HG02798 (cell line): ENCODE measurements at regions not wholly inside any gene's neighbourhood (a gene's known extent, or its start where the extent isn't known, plus 50 kb on each side); places are given as distances from the start of the nearest gene placed in this dataset.

Experiments
- ATAC-seq: cut with Tn5 transposase; IDR thresholded peaks from one replicate; pipeline ENCODE4 v1.9.1; 2021; ENCODE audit warnings: mild to moderate bottlenecking; ENCODE audit not compliant: unreplicated experiment, poor library complexity

DNA sequence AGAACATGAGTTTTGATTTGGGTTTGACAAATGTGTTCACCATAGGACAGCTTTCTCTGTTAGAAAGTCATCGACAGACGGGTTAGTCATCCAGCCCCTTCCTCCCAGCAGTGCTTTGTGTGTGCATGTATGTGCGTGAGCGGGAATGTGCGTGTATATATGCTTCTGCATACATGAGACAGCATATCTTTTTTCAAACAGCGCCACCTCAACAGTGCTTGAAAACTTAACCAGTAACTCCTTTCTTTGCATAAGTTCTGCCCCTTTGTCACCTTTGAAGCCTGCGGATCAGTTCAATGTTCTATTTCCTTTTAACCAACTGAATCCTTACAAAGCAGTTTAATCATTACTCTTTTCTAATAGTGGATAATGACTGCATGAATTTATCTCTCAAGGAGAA is 351.4 kb downstream of the LPIN1 start:
- ATAC-seq, result no peak

DNA sequence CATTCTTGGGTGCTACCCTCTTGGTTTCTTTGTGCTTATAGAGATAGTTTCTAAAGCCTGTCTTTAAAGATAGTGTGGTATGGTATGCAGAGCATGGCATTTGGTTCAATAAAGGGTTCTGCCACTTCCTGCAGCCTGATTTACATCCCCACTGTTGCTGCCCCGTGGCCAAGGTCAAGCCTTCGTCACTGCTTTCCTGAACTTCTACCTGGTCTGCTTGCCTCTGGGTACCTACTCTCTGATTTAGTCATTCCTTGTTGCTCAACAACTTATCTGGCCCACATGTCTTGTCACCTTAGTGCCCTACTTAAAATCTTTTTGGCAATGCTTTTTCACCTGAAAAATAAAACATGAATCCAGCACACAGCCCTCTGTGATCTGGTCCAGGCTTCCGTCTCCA is 352.9 kb downstream of the LPIN1 start:
- ATAC-seq, result no peak

DNA sequence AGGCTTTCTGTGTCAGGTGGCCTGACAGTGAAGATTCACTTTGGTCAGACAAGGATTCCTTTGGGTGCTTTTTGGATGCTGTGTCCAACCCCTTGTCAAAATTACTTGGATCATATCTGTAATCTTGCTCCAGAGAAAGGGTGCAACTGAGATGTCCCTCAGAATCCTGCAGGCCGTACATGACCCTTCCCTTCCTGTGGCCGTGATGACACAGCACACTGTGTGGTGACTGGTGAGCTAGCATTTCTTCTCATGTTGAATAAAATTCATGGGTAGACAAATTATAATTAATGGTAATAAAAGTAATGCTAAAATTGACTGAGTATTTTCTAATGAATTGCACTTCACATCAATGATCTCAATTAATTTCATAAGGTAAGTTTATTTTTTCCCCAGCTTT is 356.2 kb downstream of the LPIN1 start:
- no peak for ATAC-seq

GRCh38 chr2:12105180-12105579 is 358.7 kb downstream of the LPIN1 start:
- ATAC-seq, result no peak

GRCh38 chr2:12106440-12107080 is 360.1 kb downstream of the LPIN1 start:
- peak; percentile 53 for ATAC-seq

DNA sequence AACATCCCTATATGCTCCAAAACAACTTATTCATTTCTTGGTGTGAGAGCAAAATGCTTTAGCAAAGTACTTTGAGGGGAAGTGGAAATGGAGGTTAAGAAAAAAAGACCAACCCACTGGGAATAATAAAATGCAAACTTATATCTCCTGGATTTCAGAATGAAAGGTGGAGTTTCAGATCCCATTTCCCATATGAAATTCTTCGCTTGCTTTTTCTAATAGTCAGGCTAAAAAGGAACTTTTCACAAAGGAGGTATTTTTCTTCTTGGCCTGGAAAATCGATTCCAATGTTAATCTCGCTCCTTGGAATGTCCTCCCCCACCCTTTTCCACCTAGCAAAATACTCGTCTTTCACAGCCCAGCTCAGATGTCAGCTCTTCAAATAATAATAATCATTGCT is 360.9 kb downstream of the LPIN1 start:
- ATAC-seq, result no peak

DNA sequence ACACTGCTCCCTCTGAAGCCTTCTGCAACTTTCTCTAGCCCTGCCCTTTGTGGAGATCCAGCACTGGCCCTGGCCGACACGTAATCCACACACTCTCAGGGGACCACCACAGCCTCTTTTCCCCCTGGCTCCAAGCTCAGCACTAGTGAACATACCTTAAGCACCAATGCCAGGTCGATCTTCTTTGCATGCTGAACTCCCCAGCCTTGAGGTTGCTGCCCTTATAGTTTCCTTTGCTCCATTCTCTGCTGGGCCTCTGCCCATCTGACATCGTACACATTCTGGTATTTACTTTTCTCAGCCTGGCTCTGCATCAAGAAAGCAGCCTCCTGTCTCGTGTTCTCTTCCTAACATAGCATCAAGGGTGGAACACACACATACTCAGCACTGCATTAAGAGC is 361.5 kb downstream of the LPIN1 start:
- no peak for ATAC-seq

GRCh38 chr2:12109363-12110017 is 363.1 kb downstream of the LPIN1 start:
- ATAC-seq, result no peak

DNA sequence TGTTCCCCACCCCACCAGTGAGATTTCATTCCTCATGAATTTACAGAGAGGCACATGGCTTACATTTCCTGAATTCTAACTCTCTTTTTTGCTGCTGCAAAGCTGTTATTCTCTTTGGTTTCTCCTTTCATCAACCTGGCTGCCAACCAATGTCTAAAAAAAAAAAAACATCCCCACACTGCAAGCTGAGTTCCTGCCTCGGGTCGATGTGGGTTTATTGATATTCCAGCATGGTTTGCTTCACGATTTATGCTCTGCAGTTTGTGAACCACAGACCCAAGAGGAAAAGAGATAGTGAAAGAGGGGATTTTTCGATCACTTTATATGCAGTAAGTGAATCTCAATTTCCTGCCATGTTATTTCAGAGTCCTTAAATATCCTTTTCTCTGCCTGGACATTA is 363.6 kb downstream of the LPIN1 start:
- no peak for ATAC-seq

DNA sequence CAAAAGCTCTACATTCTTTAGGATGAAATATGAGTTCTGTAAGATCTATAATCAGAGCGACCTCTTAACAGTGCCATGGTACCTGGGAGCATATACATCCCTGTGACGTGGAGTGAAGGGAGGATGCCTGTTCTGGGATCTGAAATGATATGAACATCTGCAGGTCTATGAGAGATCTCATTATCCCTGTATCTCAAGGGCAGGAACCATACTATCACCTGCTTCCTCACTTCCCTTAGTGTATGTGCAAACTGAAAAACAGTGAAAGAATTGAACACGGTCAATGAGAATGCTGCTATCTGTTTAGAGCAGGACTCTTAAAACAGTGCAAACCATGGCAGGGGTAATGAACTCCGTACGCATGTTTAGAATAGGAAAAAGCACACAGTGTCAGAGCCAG is 364.0 kb downstream of the LPIN1 start:
- no peak for ATAC-seq

DNA sequence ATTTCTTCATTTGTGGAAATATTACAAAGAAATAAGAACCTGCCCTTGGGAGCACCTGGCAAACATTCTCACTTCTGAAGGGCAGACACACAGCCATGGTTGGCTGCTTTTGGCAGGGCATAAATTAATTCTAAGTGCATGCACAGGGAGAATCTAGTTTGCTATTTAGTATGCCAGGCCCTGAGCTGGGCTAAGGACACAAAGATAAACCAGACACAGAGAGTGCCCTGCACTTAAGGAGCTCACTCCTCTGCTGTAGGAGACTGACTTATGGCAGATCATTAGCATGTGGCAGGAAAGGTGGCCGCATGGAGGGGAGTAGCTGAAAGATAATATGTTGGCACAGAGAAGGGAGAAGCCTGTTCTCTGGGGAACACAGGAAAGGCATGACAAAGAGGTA is 367.0 kb downstream of the LPIN1 start:
- ATAC-seq, result no peak

DNA sequence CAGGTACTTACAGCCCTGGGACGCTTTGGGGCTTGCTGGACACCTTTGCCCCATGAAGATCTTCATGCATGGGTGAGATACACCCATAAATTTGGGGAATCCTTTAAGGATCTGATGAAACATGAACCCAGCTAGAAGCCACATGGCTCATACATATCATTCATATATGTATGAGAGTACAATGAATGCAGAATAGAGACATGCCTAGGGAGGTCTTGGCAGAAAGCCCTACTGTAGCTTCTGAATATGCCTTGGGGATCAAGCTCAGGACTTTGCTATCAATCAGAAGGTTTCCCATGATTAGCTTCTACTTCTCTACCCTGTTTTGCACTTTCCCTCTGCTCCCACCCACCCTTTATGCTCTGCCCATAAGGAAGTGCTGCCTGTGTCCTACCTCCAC is 368.4 kb downstream of the LPIN1 start:
- ATAC-seq, result no peak

DNA sequence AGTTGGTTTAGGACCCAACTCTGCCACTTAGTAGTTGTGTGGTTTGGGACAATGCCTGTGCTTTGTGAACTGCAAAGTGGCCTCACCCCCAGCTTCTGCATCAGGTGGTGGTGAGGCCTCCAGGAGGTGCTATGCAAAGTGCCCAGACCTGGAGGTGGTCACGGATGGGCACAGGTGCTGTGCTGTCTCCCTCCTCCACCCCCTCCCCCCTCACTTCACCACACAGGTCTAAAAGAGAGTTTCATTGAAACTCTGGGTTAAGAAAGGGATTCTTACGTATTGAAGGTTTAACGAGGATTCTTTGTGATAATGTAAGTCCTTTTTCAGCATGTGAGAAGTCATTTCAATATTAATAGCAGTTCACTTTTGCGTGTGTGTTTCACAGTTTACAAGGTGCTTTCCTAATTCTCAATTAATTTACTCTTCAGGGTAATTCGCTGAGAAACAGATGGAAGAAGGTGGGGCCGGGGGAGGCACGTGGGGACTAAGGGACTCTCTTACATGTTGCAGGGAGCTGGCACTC is 369.9 kb downstream of the LPIN1 start:
- ATAC-seq, result peak; percentile 70

- ATAC-seq, result no peak
These were observed 373.4 kb downstream of the LPIN1 start for GRCh38 chr2:12119841-12120240.

DNA sequence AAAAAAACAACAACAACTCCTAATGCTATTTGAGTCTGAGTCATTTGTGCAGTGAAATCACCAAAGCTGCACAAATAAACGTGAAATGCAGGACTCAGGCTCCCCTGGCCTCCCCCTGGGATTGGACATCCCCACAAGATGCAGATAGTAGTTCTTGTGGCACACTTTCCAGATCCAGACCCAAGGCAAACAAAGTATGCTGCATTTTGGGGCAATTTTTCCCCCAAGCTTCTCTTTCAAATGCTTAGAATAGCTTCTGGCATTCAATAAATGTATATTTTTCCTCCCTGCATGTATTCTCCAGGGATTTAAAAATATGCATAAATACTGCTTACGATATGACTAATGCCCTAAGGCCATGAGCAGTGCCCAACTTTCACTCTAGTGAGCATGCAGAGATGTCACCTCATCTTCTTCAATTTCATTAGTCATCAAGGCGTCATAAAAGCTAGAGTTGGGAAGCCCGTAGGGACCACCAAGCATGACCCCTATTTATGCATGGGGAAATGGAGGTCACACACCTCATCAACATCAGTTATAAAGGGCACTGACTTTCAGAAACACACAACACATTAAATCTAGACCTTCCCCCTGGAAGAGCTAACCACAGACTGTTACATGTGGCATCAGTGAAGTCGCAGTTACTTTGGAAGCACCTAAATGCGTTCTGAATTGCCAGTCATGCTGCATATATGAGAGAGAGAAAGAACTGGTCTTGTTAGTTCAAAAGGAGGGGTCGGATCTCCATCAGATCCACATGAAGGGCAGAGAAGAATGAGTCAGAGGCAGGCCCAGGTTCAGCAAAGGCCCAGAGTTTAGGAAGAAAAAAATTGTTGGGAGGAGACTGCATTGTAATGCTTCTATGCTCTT is 374.1 kb downstream of the LPIN1 start:
- ATAC-seq, result no peak

GRCh38 chr2:12124790-12125189 is 378.4 kb downstream of the LPIN1 start:
- ATAC-seq, result no peak

DNA sequence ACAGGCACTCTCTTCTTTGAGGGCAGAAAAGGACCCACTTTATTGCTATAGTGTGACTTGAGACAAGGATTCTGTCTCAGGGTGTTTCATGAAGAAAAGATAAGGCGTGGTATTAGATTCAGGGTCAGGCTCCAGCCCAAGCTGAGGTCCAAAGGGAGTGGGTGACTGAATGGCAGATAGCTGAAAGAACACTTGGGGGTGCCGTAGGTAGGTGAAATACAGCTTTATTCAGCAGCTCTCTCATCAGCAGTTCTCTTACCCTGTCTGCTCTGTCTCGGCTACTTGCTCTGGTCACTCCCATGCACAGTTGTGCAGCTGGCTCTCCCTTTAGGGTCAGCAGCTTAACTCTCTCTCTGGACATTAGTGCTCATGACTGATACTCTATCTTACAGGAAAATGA is 379.9 kb downstream of the LPIN1 start:
- ATAC-seq, result no peak

DNA sequence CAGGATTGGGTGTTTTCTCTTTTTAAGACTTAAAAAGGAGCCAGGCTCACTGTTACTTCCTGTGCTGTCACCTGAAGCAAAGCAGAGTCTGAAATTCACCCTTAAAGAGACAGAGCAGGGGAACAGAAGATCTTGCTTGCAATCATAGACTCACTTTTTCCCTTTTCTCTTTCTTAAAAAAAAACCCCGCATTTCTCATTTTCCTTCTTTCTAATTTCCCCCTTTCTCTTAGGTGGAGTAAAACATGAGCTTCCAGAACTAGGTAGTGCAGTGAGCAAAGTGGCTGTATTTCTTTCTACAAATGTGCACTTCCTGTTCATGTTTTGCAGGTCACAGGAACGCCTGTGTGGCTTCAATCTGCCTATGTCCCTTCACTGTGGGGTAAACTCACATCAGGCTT is 381.2 kb downstream of the LPIN1 start:
- ATAC-seq, result no peak

GRCh38 chr2:12131975-12132374 is 385.5 kb downstream of the LPIN1 start:
- ATAC-seq, result no peak

- ATAC-seq, result no peak
These were observed 395.3 kb downstream of the LPIN1 start for GRCh38 chr2:12141618-12142258.

GRCh38 chr2:12151716-12152115 is 405.3 kb downstream of the LPIN1 start:
- no peak for ATAC-seq
